ENCODE measurements at regions not wholly inside any gene's neighbourhood (a gene's known extent, or its start where the extent isn't known, plus 50 kb on each side); places are given as distances from the start of the nearest gene placed in this dataset.

GRCh38 chr3:117528688-117529087 is 819.1 kb downstream of the TUSC7 start:
- no peak for TF ChIP-seq SUZ12 (IDR thresholded peaks at IDR 0.05)
- no peak for TF ChIP-seq FOXK2 (IDR thresholded peaks at IDR 0.05)
- no peak for TF ChIP-seq SP1 (IDR thresholded peaks at IDR 0.05)
- TF ChIP-seq FOXA1 (IDR thresholded peaks at IDR 0.05), result no peak
- no peak for TF ChIP-seq BHLHE40 (IDR thresholded peaks at IDR 0.05; ENCODE audit: borderline replicate concordance)
- TF ChIP-seq HDGF (IDR thresholded peaks at IDR 0.05; ENCODE audit: borderline replicate concordance), result no peak
- TF ChIP-seq TARDBP (IDR thresholded peaks at IDR 0.05), result no peak
- TF ChIP-seq ELF4 (IDR thresholded peaks at IDR 0.05), result no peak
- TF ChIP-seq ARNT (IDR thresholded peaks at IDR 0.05), result no peak
- no peak for TF ChIP-seq FOXM1 (IDR thresholded peaks at IDR 0.05; ENCODE audit: borderline replicate concordance)
- TF ChIP-seq LEF1 (IDR thresholded peaks at IDR 0.05; ENCODE audit: borderline replicate concordance), result no peak
- TF ChIP-seq L3MBTL2 (conservative IDR thresholded peaks at IDR 0.05), result no peak
- no peak for TF ChIP-seq ZNF384 (IDR thresholded peaks at IDR 0.05)
